ENCODE measurements at regions not wholly inside any gene's neighbourhood (a gene's known extent, or its start where the extent isn't known, plus 50 kb on each side); places are given as distances from the start of the nearest gene placed in this dataset.

GRCh38 chr15:95259965-95260364 lies 1028.6 kb downstream of the MCTP2 start:
- Histone ChIP-seq H3K9me3 (no peaks in the 10 kb centered on the region), H3K4me3 (no peak overlapping the region), H3K4me1 (peaks cover 0 to 8% of the 10 kb centered on the region in 2 donors), H3K27me3 (no peaks in the 10 kb centered on the region), H3K36me3 (no peaks in the 10 kb centered on the region), H3K27ac (peak overlapping the region; percentile 23 to 34)
- intact Hi-C loops (cut with DNase I): no loop called here
- DNase-seq (no peak), ATAC-seq (no peak)
- no peak for TF ChIP-seq CTCF (IDR thresholded peaks at IDR 0.05)

- ATAC-seq (no peak), DNase-seq (no peak)
- Histone ChIP-seq H3K4me1 (peaks cover 0 to 8% of the 10 kb centered on the region in 2 donors), H3K9me3 (no peaks in the 10 kb centered on the region), H3K27me3 (no peaks in the 10 kb centered on the region), H3K4me3 (no peak overlapping the region), H3K36me3 (no peaks in the 10 kb centered on the region), H3K27ac (no peak overlapping the region)
- TF ChIP-seq CTCF (IDR thresholded peaks at IDR 0.05): no peak
- intact Hi-C loops (cut with DNase I): no loop called here
These were observed 1029.5 kb downstream of the MCTP2 start for GRCh38 chr15:95260856-95261255.

- intact Hi-C loops (cut with DNase I): no loop called here
- peak overlapping the region in 1 of 2 donors; percentile 49 for H3K27ac ChIP-seq
- ATAC-seq: no peak
These were observed 1030.2 kb downstream of the MCTP2 start for GRCh38 chr15:95261546-95261945.

GRCh38 chr15:95261968-95262367 lies 1030.6 kb downstream of the MCTP2 start:
- Histone ChIP-seq H3K4me1 (peaks cover 0 to 8% of the 10 kb centered on the region in 2 donors), H3K27ac (peak overlapping the region in 1 of 2 donors; percentile 49), H3K27me3 (no peaks in the 10 kb centered on the region), H3K4me3 (no peak overlapping the region), H3K36me3 (no peaks in the 10 kb centered on the region), H3K9me3 (no peaks in the 10 kb centered on the region)
- no peak for ATAC-seq
- no peak for TF ChIP-seq CTCF (IDR thresholded peaks at IDR 0.05)
- no peak for DNase-seq
- intact Hi-C loops (cut with DNase I): no loop called here

More at GRCh38 chr15:95261546-95261945, 1030.2 kb downstream of the MCTP2 start:
- Histone ChIP-seq H3K9me3 (no peaks in the 10 kb centered on the region), H3K4me3 (no peak overlapping the region), H3K4me1 (peaks cover 0 to 8% of the 10 kb centered on the region in 2 donors), H3K36me3 (no peaks in the 10 kb centered on the region), H3K27me3 (no peaks in the 10 kb centered on the region)
- no peak for DNase-seq
- no peak for TF ChIP-seq CTCF (IDR thresholded peaks at IDR 0.05)

- DNase-seq (no peak), ATAC-seq (no peak)
- intact Hi-C loops (cut with DNase I): no loop called here
- no peaks in the 10 kb centered on the region for H3K27me3 ChIP-seq
- H3K4me1 ChIP-seq: peaks cover 0 to 8% of the 10 kb centered on the region in 2 donors
- H3K9me3 ChIP-seq: no peaks in the 10 kb centered on the region
- TF ChIP-seq CTCF (IDR thresholded peaks at IDR 0.05): no peak
- H3K27ac ChIP-seq: peak overlapping the region in 1 of 2 donors; percentile 49
- H3K4me3 ChIP-seq: no peak overlapping the region
- H3K36me3 ChIP-seq: no peaks in the 10 kb centered on the region
These were observed 1031.7 kb downstream of the MCTP2 start for GRCh38 chr15:95262866-95263564.
